ENCODE measurements at regions not wholly inside any gene's neighbourhood (a gene's known extent, or its start where the extent isn't known, plus 50 kb on each side); places are given as distances from the start of the nearest gene placed in this dataset.

DNA sequence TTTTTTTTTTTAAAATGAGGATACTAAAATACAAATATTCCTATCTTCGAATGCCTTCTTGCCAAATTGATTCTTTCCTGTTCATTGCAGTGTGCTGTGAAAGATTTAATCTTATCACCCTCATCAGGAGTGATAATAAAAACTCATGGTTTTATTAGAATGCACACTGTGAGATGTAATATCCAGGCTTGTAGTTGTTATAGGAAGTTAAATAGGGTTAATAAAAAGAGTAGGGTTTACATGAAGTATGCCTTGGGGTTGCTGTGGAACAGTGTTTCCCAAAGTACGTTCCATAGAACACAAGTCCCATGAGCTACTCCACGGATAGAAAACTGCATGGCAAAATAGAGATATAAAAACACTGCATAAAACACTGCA, 191.9 kb downstream of the SPP2 start:
- ChIA-PET CTCF (interaction anchor here (1.0 kb wide), 1 partner anchor 10 kb away, joined by 3 read pairs; no protein-coding TSS in a partner anchor), POLR2A (interaction anchor here (0.6 kb wide), 1 partner anchor 78 kb away, joined by 3 read pairs; no protein-coding TSS in a partner anchor)
- H3K27ac Mint-ChIP-seq = no peak overlapping the region
- H3K4me3 Mint-ChIP-seq = no peak overlapping the region
- DNase-seq (no peak), ATAC-seq (no peak)
- peaks cover 15% of the 10 kb centered on the region for H3K4me1 Mint-ChIP-seq (ENCODE audit: low read depth)
- H3K27me3 Mint-ChIP-seq (ENCODE audit: low read depth) = no peaks in the 10 kb centered on the region
- H3K9me3 Mint-ChIP-seq (ENCODE audit: insufficient read depth) = peaks cover 13% of the 10 kb centered on the region
- H3K36me3 Mint-ChIP-seq (ENCODE audit: low read depth) = no peaks in the 10 kb centered on the region

DNA sequence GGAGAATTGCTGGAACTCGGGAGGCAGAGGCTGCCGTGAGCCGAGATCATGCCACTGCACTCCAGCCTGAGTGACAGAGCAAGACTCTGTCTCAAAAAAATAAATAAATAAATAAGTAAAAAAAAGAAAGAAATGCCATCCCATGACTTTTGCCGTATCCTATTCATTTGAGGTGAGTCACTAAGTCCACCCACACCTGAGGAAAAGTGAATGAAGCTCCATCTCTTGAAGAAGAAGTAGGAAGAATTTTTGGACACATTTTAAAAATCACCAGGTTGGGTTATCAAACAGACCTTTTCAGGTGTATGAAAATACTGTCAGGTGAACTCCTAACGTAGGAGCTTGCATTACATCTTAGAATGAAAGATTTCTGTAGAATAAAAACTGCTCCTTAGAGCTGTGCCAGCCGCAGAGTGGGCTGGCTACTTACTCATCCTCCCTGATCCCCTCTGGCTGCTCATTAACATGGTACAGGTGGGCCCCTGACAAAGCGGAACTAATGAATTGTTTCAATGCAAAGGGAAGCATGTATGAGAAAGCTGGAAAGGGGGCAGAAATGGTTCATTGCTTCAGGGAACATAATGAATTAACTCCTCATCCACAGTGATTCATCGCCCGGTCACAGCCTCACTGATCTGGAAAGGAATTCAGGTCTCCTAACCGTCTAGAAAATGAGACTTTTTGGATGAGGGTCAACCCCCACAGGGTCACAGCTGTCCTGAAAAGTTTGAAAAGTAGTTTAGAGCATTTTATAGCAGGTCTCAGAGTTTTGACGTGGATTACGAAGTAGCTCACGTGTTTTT, 191.4 kb downstream of the SPP2 start:
- Mint-ChIP-seq H3K27ac (no peak overlapping the region), H3K27me3 (ENCODE audit: low read depth) (no peaks in the 10 kb centered on the region), H3K9me3 (ENCODE audit: insufficient read depth) (peaks cover 13% of the 10 kb centered on the region), H3K4me3 (no peak overlapping the region), H3K36me3 (ENCODE audit: low read depth) (no peaks in the 10 kb centered on the region), H3K4me1 (ENCODE audit: low read depth) (peaks cover 15% of the 10 kb centered on the region)
- no peak for ATAC-seq
- DNase-seq = no peak
- ChIA-PET POLR2A (interaction anchor here (0.6 kb wide), 1 partner anchor 78 kb away, joined by 3 read pairs; no protein-coding TSS in a partner anchor), CTCF (interaction anchor here (1.0 kb wide), 1 partner anchor 9 kb away, joined by 3 read pairs; no protein-coding TSS in a partner anchor)

DNA sequence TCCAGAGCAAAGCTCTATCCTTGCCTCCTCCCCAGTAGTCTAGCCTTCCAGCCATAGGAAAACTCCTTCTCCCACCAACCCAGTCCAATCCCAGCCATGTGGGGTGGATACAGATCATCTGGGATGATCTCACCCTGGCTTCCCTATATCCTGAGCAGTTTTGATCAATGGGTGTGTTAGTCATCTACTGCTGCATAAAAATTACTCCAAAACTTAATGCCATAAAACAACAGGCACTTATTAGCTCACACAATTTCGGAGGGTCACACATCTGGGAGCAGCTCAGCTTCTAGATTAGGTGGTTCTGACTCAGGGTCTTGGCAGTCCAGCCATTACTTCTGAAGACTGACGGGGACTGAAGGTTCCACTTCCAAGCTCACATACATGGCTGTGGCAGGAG, 190.4 kb downstream of the SPP2 start:
- CTCF ChIA-PET = no interaction called here
- Mint-ChIP-seq H3K4me3 (no peak overlapping the region), H3K36me3 (ENCODE audit: low read depth) (no peaks in the 10 kb centered on the region), H3K27ac (no peak overlapping the region), H3K27me3 (ENCODE audit: low read depth) (no peaks in the 10 kb centered on the region), H3K4me1 (ENCODE audit: low read depth) (peaks cover 15% of the 10 kb centered on the region), H3K9me3 (ENCODE audit: insufficient read depth) (peaks cover 13% of the 10 kb centered on the region)
- DNase-seq (no peak), ATAC-seq (no peak)
- POLR2A ChIA-PET = interaction anchor here (0.9 kb wide), 1 partner anchor 41 kb away, joined by 3 read pairs; no protein-coding TSS in a partner anchor

DNA sequence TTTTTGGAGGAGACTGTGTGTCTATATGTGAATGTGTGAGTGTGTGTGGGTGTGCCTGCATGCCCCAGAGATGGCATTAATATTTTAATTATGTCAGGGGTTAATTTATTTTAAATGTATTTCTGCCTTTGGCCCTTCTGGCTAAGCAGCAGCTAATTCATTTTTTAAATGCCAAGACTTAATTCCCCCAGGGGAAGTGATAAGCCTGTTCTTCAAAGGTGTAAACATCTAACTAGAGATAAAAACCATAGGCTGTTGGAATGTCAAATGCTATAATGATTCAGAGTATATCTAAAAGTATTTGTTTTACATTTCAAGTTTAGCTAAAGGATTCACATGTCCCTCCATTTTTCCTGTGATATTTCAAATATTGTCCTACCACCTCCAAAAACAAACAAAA, 184.7 kb downstream of the SPP2 start:
- H3K27me3 Mint-ChIP-seq (ENCODE audit: low read depth) = no peaks in the 10 kb centered on the region
- ATAC-seq = no peak
- H3K4me1 Mint-ChIP-seq (ENCODE audit: low read depth) = no peaks in the 10 kb centered on the region
- no peak overlapping the region for H3K27ac Mint-ChIP-seq
- no peaks in the 10 kb centered on the region for H3K36me3 Mint-ChIP-seq (ENCODE audit: low read depth)
- CTCF ChIA-PET = no interaction called here
- POLR2A ChIA-PET = no interaction called here
- H3K4me3 Mint-ChIP-seq = no peak overlapping the region
- H3K9me3 Mint-ChIP-seq (ENCODE audit: insufficient read depth) = peaks cover 13% of the 10 kb centered on the region
- DNase-seq = no peak

DNA sequence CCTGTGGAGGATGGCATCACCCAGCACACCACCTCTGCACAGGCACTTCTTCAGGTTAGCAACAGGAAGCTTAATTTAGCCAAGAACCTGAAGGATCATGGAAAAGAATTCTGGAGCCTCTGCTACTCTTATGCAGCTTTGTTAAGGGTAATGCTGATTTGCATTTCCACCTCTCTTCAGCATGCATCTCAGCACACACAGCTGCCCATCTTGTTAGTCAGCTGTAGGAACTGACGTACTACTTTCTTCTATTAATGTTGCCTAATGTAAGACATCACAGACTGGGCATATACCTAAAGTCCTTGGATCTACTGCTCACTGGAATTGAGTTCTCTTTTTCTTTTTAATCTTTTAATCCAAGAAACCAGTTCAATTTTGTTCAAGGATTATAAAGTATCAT, 181.0 kb downstream of the SPP2 start:
- H3K27me3 Mint-ChIP-seq (ENCODE audit: low read depth) = peaks cover 2% of the 10 kb centered on the region
- ChIA-PET CTCF (interaction anchor here (2.2 kb wide), 1 partner anchor 96 kb away, joined by 6 read pairs; no protein-coding TSS in a partner anchor), POLR2A (no interaction called here)
- H3K4me3 Mint-ChIP-seq = no peak overlapping the region
- H3K27ac Mint-ChIP-seq = no peak overlapping the region
- no peaks in the 10 kb centered on the region for H3K9me3 Mint-ChIP-seq (ENCODE audit: insufficient read depth)
- no peaks in the 10 kb centered on the region for H3K4me1 Mint-ChIP-seq (ENCODE audit: low read depth)
- H3K36me3 Mint-ChIP-seq (ENCODE audit: low read depth) = no peaks in the 10 kb centered on the region
- no peak for ATAC-seq
- DNase-seq = no peak

DNA sequence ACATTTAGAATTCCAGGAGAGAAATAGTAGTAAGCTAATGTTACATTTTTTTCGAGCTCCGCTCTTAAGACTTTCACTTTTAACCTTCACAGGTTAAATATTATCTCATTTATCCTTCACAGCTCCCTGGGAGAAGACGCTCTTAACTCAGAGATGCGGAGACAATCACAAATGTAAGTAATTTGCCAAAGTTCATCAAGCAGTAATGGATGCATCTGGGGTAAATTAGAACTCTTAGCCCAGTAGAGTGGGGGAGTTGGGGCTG, 168.5 kb downstream of the SPP2 start:
- POLR2A ChIA-PET = interaction anchor here (0.5 kb wide), 1 partner anchor 11 kb away, joined by 3 read pairs; no protein-coding TSS in a partner anchor
- Mint-ChIP-seq H3K36me3 (ENCODE audit: low read depth) (no peaks in the 10 kb centered on the region), H3K9me3 (ENCODE audit: insufficient read depth) (peaks cover 3% of the 10 kb centered on the region), H3K27me3 (ENCODE audit: low read depth) (no peaks in the 10 kb centered on the region), H3K4me1 (ENCODE audit: low read depth) (peaks cover 25% of the 10 kb centered on the region), H3K27ac (no peak overlapping the region), H3K4me3 (no peak overlapping the region)
- ATAC-seq (no peak), DNase-seq (no peak)
- CTCF ChIA-PET = no interaction called here

DNA sequence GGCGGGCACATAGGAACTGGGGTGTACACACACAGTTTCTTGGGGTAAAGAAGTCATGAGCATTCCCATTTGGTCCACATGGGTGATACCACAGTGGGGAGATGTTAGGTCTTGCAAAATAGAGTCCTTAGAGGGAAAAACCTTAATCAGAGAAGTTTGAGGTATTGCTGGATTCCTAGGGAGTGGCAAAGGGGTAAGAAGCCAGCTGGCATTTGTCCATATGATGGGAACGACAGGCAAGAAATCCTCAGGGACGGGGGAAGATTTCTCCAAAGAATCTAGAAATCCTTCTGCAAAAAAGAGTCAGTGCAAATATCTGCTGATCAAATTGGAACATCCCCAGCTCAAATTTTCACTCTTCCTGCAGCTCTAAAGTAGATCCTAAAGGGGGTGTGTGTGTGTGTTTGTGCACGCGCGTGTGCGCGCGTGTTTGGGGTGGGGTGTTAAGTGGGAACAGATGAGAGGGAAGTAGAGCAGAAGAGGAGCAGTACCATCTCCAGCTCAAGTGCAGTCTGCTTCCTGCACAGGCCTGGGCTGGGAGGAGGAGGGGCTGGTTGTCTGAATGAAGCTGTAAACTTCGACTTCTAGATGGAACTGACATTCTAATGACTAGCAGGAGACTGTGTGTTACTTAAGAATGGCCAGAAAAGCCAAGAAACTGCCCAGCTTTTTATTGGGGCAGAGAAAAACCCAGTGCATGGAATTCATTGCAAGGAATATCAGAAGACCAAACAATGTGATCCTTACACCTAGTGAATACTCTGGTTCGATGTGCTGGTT, 168.0 kb downstream of the SPP2 start:
- Mint-ChIP-seq H3K36me3 (ENCODE audit: low read depth) (no peaks in the 10 kb centered on the region), H3K9me3 (ENCODE audit: insufficient read depth) (peaks cover 3% of the 10 kb centered on the region), H3K27me3 (ENCODE audit: low read depth) (no peaks in the 10 kb centered on the region), H3K27ac (no peak overlapping the region), H3K4me1 (ENCODE audit: low read depth) (peaks cover 25% of the 10 kb centered on the region), H3K4me3 (no peak overlapping the region)
- CTCF ChIA-PET = interaction anchor here (0.6 to 1.3 kb wide), 2 partner anchors 11 to 83 kb away, joined by 4 read pairs; no protein-coding TSS in a partner anchor
- ATAC-seq (no peak), DNase-seq (no peak)
- POLR2A ChIA-PET = interaction anchor here (0.5 kb wide), 1 partner anchor 11 kb away, joined by 3 read pairs; no protein-coding TSS in a partner anchor

DNA sequence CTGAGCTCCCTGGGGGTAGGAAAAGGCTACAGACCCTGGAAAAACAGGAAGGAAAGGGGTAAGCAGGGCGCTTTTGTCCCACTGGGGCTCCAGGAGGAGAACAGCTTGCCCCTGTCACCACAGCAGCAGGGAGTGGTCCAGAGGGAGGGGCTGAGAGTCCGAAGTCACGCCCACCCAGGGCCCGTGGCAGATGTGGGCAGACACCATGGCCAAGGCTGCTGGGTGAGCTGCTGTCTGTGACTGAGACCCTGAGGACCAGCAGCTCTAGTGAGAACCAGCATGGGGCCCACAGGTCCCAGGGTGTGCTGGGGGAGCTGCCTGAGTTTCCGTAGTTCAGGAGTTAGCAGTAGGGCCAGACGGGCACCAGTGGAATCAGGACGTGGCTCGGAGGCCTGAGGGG, 162.0 kb downstream of the SPP2 start:
- DNase-seq = no peak
- Mint-ChIP-seq H3K27ac (no peak overlapping the region), H3K4me1 (ENCODE audit: low read depth) (peaks cover 15% of the 10 kb centered on the region), H3K4me3 (no peak overlapping the region), H3K36me3 (ENCODE audit: low read depth) (no peaks in the 10 kb centered on the region), H3K9me3 (ENCODE audit: insufficient read depth) (no peaks in the 10 kb centered on the region), H3K27me3 (ENCODE audit: low read depth) (no peaks in the 10 kb centered on the region)
- ChIA-PET POLR2A (no interaction called here), CTCF (no interaction called here)
- no peak for ATAC-seq

DNA sequence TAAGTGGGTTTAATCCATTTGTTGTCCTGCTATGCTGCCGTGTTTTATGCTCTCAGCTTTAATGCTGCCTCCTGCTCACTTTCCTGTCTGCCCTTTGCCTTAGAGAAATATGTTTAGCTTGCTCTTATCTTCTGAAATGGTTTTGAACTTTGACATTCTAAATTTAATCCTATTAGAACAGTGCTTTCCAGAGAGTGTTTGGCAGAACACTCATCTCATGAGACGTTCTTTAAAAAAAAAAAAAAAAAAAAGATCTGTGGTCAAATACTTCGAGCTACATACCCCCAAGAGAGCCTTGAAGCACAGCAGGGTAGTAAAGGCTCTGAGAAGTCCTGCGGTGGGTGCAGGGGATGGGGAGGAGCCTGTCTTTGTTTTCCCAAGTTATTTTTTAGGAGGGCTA, 161.3 kb downstream of the SPP2 start:
- POLR2A ChIA-PET = no interaction called here
- no peak for ATAC-seq

DNA sequence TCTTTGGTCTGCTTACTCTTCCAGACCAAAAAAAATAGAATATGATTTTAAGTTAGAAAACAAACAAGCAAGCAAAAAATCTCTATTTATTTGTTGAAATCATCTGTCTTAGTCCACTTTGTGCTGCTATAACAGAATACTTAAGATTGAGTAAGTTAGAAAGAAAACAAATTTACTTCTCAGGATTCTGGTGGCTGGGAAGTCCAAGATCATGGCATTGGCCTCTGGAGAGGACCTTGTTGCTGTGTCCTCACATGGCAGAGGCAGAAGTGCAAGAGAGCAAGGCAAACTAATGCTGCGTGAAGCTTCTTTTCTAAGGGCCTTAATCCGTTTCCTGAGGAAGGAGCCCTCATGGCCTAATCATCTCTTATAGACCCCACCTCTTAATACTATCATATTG, 156.2 kb downstream of the SPP2 start:
- H3K27me3 Mint-ChIP-seq (ENCODE audit: low read depth) = no peaks in the 10 kb centered on the region
- DNase-seq (no peak), ATAC-seq (no peak)
- peaks cover 6% of the 10 kb centered on the region for H3K9me3 Mint-ChIP-seq (ENCODE audit: insufficient read depth)
- CTCF ChIA-PET = no interaction called here
- POLR2A ChIA-PET = no interaction called here
- no peaks in the 10 kb centered on the region for H3K36me3 Mint-ChIP-seq (ENCODE audit: low read depth)
- no peaks in the 10 kb centered on the region for H3K4me1 Mint-ChIP-seq (ENCODE audit: low read depth)
- H3K4me3 Mint-ChIP-seq = no peak overlapping the region
- no peak overlapping the region for H3K27ac Mint-ChIP-seq

More for the DNA sequence above, 161.3 kb downstream of the SPP2 start:
- Mint-ChIP-seq H3K36me3 (ENCODE audit: low read depth) (no peaks in the 10 kb centered on the region), H3K27me3 (ENCODE audit: low read depth) (no peaks in the 10 kb centered on the region), H3K27ac (no peak overlapping the region), H3K9me3 (ENCODE audit: insufficient read depth) (no peaks in the 10 kb centered on the region), H3K4me3 (no peak overlapping the region), H3K4me1 (ENCODE audit: low read depth) (peaks cover 8% of the 10 kb centered on the region)
- no peak for DNase-seq
- CTCF ChIA-PET = no interaction called here

DNA sequence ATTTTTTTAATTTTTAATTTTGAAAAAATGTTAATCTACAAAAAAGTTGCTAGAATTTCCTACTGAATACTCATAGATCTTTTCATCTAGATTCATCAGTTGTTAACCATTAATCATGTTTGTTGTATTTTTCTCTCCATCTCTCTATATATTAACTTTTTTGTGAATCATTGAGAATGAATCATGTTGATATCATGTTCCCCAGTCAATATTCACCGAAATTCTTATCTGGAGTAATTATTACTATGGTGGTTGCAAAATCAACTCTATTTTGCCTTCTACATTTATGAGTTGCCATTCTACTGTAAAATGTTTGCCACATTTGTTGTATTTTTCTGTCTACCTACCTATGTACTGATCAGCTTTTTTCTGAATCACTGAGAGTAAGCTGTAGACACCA, 154.0 kb downstream of the SPP2 start:
- CTCF ChIA-PET = no interaction called here
- Mint-ChIP-seq H3K4me1 (ENCODE audit: low read depth) (no peaks in the 10 kb centered on the region), H3K36me3 (ENCODE audit: low read depth) (no peaks in the 10 kb centered on the region), H3K27me3 (ENCODE audit: low read depth) (no peaks in the 10 kb centered on the region), H3K4me3 (no peak overlapping the region), H3K27ac (no peak overlapping the region), H3K9me3 (ENCODE audit: insufficient read depth) (peaks cover 6% of the 10 kb centered on the region)
- no peak for DNase-seq
- ATAC-seq = no peak
- POLR2A ChIA-PET = no interaction called here

DNA sequence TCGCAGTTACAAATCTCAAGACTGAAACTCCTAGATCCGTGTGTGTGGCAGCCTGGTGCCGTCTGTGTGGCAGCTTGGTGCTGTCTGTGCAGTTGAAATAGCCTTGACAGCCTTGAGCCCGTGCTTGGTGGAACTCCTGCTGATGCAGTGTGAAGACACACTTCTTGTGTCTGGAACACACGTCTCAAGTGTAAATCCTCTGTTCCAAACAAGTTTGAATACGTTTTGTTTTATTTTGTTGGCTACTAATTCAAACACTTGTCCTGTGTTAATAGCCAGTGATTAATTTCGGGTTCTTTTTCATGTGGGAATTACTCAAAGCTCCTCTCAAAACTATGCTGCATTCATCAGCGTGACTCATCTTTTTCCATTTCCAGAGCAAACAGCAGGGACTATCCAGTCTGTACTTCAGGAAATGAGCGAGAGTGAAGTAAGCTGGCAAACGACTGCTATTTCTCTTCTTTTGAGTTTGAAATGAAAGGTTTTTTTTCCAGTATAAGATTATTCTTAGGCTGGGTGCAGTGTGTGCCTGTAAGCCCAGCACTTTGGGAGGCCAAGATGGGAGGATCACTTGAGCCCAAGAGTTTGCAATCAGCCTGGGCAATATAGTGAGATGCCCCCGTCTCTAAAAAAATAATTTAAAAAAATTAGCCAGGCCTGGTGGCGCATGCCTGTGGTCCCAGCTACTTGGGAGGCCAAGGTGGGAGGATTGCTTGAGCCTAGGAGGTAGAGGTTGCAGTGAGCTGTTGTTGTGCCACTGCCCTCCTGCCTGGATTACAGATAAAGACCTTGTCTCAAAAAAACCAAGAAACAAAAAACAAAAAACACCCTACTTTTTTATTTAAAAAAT, 152.9 kb downstream of the SPP2 start:
- POLR2A ChIA-PET = no interaction called here
- peaks cover 6% of the 10 kb centered on the region for H3K9me3 Mint-ChIP-seq (ENCODE audit: insufficient read depth)
- ATAC-seq (no peak), DNase-seq (no peak)
- peaks cover 5% of the 10 kb centered on the region for H3K4me1 Mint-ChIP-seq (ENCODE audit: low read depth)
- CTCF ChIA-PET = no interaction called here
- no peak overlapping the region for H3K4me3 Mint-ChIP-seq
- no peak overlapping the region for H3K27ac Mint-ChIP-seq
- no peaks in the 10 kb centered on the region for H3K36me3 Mint-ChIP-seq (ENCODE audit: low read depth)
- peaks cover 4% of the 10 kb centered on the region for H3K27me3 Mint-ChIP-seq (ENCODE audit: low read depth)

Data from activated CD8-positive, alpha-beta T cell treated with anti-CD3 and anti-CD28 coated beads, Interleukin-2, amount 10 ng/mL, durations not matched to agents 7 days and 5 days (primary cell).